ENCODE measurements at regions not wholly inside any gene's neighbourhood (a gene's known extent, or its start where the extent isn't known, plus 50 kb on each side); places are given as distances from the start of the nearest gene placed in this dataset.

GRCh38 chr1:56151402-56151801 is 428.0 kb downstream of the PLPP3 start:
- DNase-seq (ENCODE audit: low spot score) = no peak

- DNase-seq (ENCODE audit: low spot score) = no peak
These were observed 428.7 kb downstream of the PLPP3 start for GRCh38 chr1:56150441-56151215.

GRCh38 chr1:56149761-56150160 is 429.6 kb downstream of the PLPP3 start:
- DNase-seq (ENCODE audit: low spot score) = no peak

GRCh38 chr1:56148326-56149193 is 430.8 kb downstream of the PLPP3 start:
- DNase-seq (ENCODE audit: low spot score) = no peak

- DNase-seq (ENCODE audit: low spot score) = no peak
These were observed 431.9 kb downstream of the PLPP3 start for GRCh38 chr1:56147459-56147858.

GRCh38 chr1:56147034-56147433 is 432.3 kb downstream of the PLPP3 start:
- no peak for DNase-seq (ENCODE audit: low spot score)

GRCh38 chr1:56146449-56146848 is 432.9 kb downstream of the PLPP3 start:
- DNase-seq (ENCODE audit: low spot score) = peak; percentile 63

- no peak for DNase-seq (ENCODE audit: low spot score)
These were observed 433.8 kb downstream of the PLPP3 start for GRCh38 chr1:56145581-56145980.

GRCh38 chr1:56142301-56142700 is 437.1 kb downstream of the PLPP3 start:
- no peak for DNase-seq (ENCODE audit: low spot score)

- no peak for DNase-seq (ENCODE audit: low spot score)
These were observed 439.5 kb downstream of the PLPP3 start for GRCh38 chr1:56139836-56140235.

- DNase-seq (ENCODE audit: low spot score) = no peak
These were observed 441.6 kb downstream of the PLPP3 start for GRCh38 chr1:56137521-56138505.

GRCh38 chr1:56137090-56137489 is 442.3 kb downstream of the PLPP3 start:
- DNase-seq (ENCODE audit: low spot score) = no peak

- DNase-seq (ENCODE audit: low spot score) = no peak
These were observed 443.6 kb downstream of the PLPP3 start for GRCh38 chr1:56135864-56136147.

- DNase-seq (ENCODE audit: low spot score) = no peak
These were observed 444.1 kb downstream of the PLPP3 start for GRCh38 chr1:56135069-56135863.

- no peak for DNase-seq (ENCODE audit: low spot score)
These were observed 445.6 kb downstream of the PLPP3 start for GRCh38 chr1:56133522-56134472.

GRCh38 chr1:56132520-56132919 is 446.8 kb downstream of the PLPP3 start:
- no peak for DNase-seq (ENCODE audit: low spot score)

GRCh38 chr1:56129837-56130236 is 449.5 kb downstream of the PLPP3 start:
- no peak for DNase-seq (ENCODE audit: low spot score)

- DNase-seq (ENCODE audit: low spot score) = no peak
These were observed 454.0 kb downstream of the PLPP3 start for GRCh38 chr1:56125316-56125715.

GRCh38 chr1:56123826-56124225 is 455.5 kb downstream of the PLPP3 start:
- DNase-seq (ENCODE audit: low spot score) = no peak

- no peak for DNase-seq (ENCODE audit: low spot score)
These were observed 455.9 kb downstream of the PLPP3 start for GRCh38 chr1:56123421-56123820.

All from AG08395 (cell line).